ENCODE measurements at regions not wholly inside any gene's neighbourhood (a gene's known extent, or its start where the extent isn't known, plus 50 kb on each side); places are given as distances from the start of the nearest gene placed in this dataset.

DNA sequence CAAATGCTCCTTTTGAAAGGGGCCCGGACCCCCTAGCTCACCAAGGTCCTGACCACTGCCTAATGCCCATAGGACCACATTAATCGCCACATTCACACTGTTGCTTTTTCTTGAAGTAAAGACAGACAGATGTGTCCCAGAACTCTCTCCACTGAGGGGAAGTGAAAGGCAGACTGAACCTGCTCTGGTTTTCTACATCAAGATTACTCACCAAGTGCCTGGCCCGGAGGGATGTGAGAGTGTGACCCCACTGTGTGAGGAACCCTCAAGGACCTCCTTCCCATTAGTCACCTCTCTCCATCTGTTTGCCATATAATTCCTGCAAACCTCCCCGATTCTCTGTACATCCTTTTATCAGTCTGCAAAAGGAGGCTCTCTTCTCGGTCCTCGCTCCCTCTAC, 381.5 kb downstream of the OMA1 start:
- DNase-seq = no peak
- peaks cover 7 to 17% (median 12%) of the 10 kb centered on the region in 7 donors for H3K9me3 Mint-ChIP-seq
- H3K27me3 Mint-ChIP-seq (ENCODE audit: low read depth in 3 of 3) = peaks cover 0 to 2% (median 0%) of the 10 kb centered on the region in 3 donors
- TF ChIP-seq, protein P1, sequence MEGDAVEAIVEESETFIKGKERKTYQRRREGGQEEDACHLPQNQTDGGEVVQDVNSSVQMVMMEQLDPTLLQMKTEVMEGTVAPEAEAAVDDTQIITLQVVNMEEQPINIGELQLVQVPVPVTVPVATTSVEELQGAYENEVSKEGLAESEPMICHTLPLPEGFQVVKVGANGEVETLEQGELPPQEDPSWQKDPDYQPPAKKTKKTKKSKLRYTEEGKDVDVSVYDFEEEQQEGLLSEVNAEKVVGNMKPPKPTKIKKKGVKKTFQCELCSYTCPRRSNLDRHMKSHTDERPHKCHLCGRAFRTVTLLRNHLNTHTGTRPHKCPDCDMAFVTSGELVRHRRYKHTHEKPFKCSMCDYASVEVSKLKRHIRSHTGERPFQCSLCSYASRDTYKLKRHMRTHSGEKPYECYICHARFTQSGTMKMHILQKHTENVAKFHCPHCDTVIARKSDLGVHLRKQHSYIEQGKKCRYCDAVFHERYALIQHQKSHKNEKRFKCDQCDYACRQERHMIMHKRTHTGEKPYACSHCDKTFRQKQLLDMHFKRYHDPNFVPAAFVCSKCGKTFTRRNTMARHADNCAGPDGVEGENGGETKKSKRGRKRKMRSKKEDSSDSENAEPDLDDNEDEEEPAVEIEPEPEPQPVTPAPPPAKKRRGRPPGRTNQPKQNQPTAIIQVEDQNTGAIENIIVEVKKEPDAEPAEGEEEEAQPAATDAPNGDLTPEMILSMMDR (IDR thresholded peaks at IDR 0.05) = no peak
- Histone ChIP-seq H3K79me2 (ENCODE audit: insufficient read depth, low read length) (no peaks in the 10 kb centered on the region), H3K4me2 (replicated peaks; ENCODE audit: extremely low read depth, low read length, poor library complexity, severe bottlenecking) (no peak overlapping the region), H3K36me3 (replicated peaks in 1 of 2; ENCODE audit: control insufficient read depth in 1 of 2, insufficient read depth in 2 of 2, low read length in 2 of 2) (no peaks in the 10 kb centered on the region), H3K9me3 (replicated peaks in 1 of 2; ENCODE audit: control insufficient read depth in 1 of 2, insufficient read depth in 1 of 2, low read length in 2 of 2) (peaks cover 0 to 9% of the 10 kb centered on the region in 2 donors), H3K27me3 (ENCODE audit: control insufficient read depth in 2 of 2, insufficient read depth in 2 of 2, low read length in 2 of 2) (no peaks in the 10 kb centered on the region), H3K27ac (ENCODE audit: low read depth in 1 of 2, low read length in 2 of 2) (no peak overlapping the region), H3K4me3 (replicated peaks in 1 of 3; ENCODE audit: low read depth in 2 of 3, low read length in 3 of 3) (no peak overlapping the region), H3K4me1 (ENCODE audit: control insufficient read depth in 1 of 2, insufficient read depth in 2 of 2, low read length in 2 of 2) (no peaks in the 10 kb centered on the region), H3K9ac (ENCODE audit: insufficient read depth, low read length, poor library complexity, severe bottlenecking) (no peak overlapping the region), H4K20me1 (ENCODE audit: insufficient read depth, low read length) (no peaks in the 10 kb centered on the region), H2AFZ (ENCODE audit: insufficient read depth, low read depth, low read length, poor library complexity, severe bottlenecking) (no peak overlapping the region)
- H3K27ac Mint-ChIP-seq = no peak overlapping the region
- H3K4me3 Mint-ChIP-seq = no peak overlapping the region
- peaks cover 5% of the 10 kb centered on the region for H3K4me1 Mint-ChIP-seq
- intact Hi-C loops (cut with micrococcal nuclease) = no loop called here
- no CpG with 5 or more reads among the region's 6 CpGs for WGBS (ENCODE audit: insufficient coverage)
- no peaks in the 10 kb centered on the region for H3K36me3 Mint-ChIP-seq

GRCh38 chr1:58162952-58163550, 383.5 kb downstream of the OMA1 start:
- Histone ChIP-seq H3K27ac (ENCODE audit: low read depth in 1 of 2, low read length in 2 of 2) (no peak overlapping the region), H3K9ac (ENCODE audit: insufficient read depth, low read length, poor library complexity, severe bottlenecking) (no peak overlapping the region), H3K36me3 (replicated peaks in 1 of 2; ENCODE audit: control insufficient read depth in 1 of 2, insufficient read depth in 2 of 2, low read length in 2 of 2) (no peaks in the 10 kb centered on the region), H4K20me1 (ENCODE audit: insufficient read depth, low read length) (no peaks in the 10 kb centered on the region), H3K79me2 (ENCODE audit: insufficient read depth, low read length) (no peaks in the 10 kb centered on the region), H3K9me3 (replicated peaks in 1 of 2; ENCODE audit: control insufficient read depth in 1 of 2, insufficient read depth in 1 of 2, low read length in 2 of 2) (peaks cover 0 to 7% of the 10 kb centered on the region in 2 donors), H3K4me2 (replicated peaks; ENCODE audit: extremely low read depth, low read length, poor library complexity, severe bottlenecking) (no peak overlapping the region), H3K4me1 (ENCODE audit: control insufficient read depth in 1 of 2, insufficient read depth in 2 of 2, low read length in 2 of 2) (no peaks in the 10 kb centered on the region), H3K27me3 (ENCODE audit: control insufficient read depth in 2 of 2, insufficient read depth in 2 of 2, low read length in 2 of 2) (no peaks in the 10 kb centered on the region), H2AFZ (ENCODE audit: insufficient read depth, low read depth, low read length, poor library complexity, severe bottlenecking) (no peak overlapping the region), H3K4me3 (replicated peaks in 1 of 3; ENCODE audit: low read depth in 2 of 3, low read length in 3 of 3) (no peak overlapping the region)
- Mint-ChIP-seq H3K9me3 (peaks cover 4 to 13% (median 11%) of the 10 kb centered on the region in 7 donors), H3K27ac (no peak overlapping the region), H3K36me3 (no peaks in the 10 kb centered on the region), H3K4me3 (no peak overlapping the region), H3K27me3 (ENCODE audit: low read depth in 3 of 3) (peaks cover 0 to 2% (median 0%) of the 10 kb centered on the region in 3 donors), H3K4me1 (peaks cover 5% of the 10 kb centered on the region)
- WGBS (ENCODE audit: insufficient coverage) = 20% methylated on average over 2 of the region's 9 CpGs
- peak in 1 of 3 donors; percentile 10 for DNase-seq
- TF ChIP-seq, protein P1 (IDR thresholded peaks at IDR 0.05) = peak; percentile 79
- intact Hi-C loops (cut with micrococcal nuclease) = no loop called here
